Spleen (tissue), 11 donors: ENCODE measurements at regions not wholly inside any gene's neighbourhood (a gene's known extent, or its start where the extent isn't known, plus 50 kb on each side); places are given as distances from the start of the nearest gene placed in this dataset.

Experiments
- DNase-seq: peaks from one replicate; pipeline ENCODE4 v3.0.0-alpha.2; 2020
- H3K27ac ChIP-seq, 8 donors: fragments of 200-600 bp; sonication (generic) in 7 of 8; 1 replicate in 4 of 8; 2 replicates in 4 of 8; pipeline versions ENCODE4 v1.5.0 to v1.8.0; 2016 to 2021; ENCODE audit warnings: inconsistent platforms in 4 of 8, mild to moderate bottlenecking in 4 of 8, moderate library complexity in 1 of 8
- H3K27me3 ChIP-seq, 7 donors: fragments of 200-600 bp; sonication (generic) in 6 of 7; replicated peaks in 1 of 7; 1 replicate in 4 of 7; 2 replicates in 3 of 7; pipeline versions ENCODE4 v1.5.0 to v1.8.0; 2016 to 2021; ENCODE audit warnings: inconsistent platforms in 3 of 7, mild to moderate bottlenecking in 1 of 7
- H3K36me3 ChIP-seq, 6 donors: fragments of 200-600 bp; sonication (generic) in 5 of 6; 1 replicate in 4 of 6; 2 replicates in 2 of 6; pipeline versions ENCODE4 v1.5.0 to v1.8.0; 2016 to 2021; ENCODE audit warnings: inconsistent platforms in 2 of 6
- H3K4me1 ChIP-seq, 6 donors: fragments of 200-600 bp; sonication (generic) in 5 of 6; 1 replicate in 3 of 6; 2 replicates in 3 of 6; pipeline versions ENCODE4 v1.5.0 to v1.8.0; 2016 to 2021; ENCODE audit warnings: inconsistent platforms in 3 of 6
- H3K4me3 ChIP-seq, 8 donors: fragments of 200-600 bp; sonication (generic) in 7 of 8; 1 replicate in 4 of 8; 2 replicates in 4 of 8; pipeline versions ENCODE4 v1.5.0 to v1.8.0; 2016 to 2021; ENCODE audit warnings: inconsistent platforms in 4 of 8, mild to moderate bottlenecking in 4 of 8, moderate library complexity in 2 of 8
- H3K9me3 ChIP-seq, 8 donors: fragments of 200-600 bp; sonication (generic) in 7 of 8; 1 replicate in 4 of 8; 2 replicates in 4 of 8; pipeline versions ENCODE4 v1.5.0 to v1.8.0; 2016 to 2021; ENCODE audit warnings: inconsistent platforms in 4 of 8
- POLR2A ChIP-seq, 3 donors: fragments of 450-650 bp; IDR thresholded peaks; one replicate each; pipeline ENCODE4 v1.5.1; 2017; ENCODE audit warnings: antibody characterized with exemption in 3 of 3, mild to moderate bottlenecking in 1 of 3
- POLR2AphosphoS5 ChIP-seq, 3 donors: sonication (generic); formaldehyde crosslinking; IDR thresholded peaks; one replicate each; pipeline ENCODE4 v1.5.1; 2017; ENCODE audit warnings: antibody characterized with exemption in 3 of 3
- WGBS, 5 donors: extraction: QIAGEN DNeasy Blood & Tissue Kit in 3 of 5; methylation state at CpG; one replicate each; pipeline versions ENCODE4 v1.1.5 to v1.1.7; 2013 to 2018; 5-methylcytosine and 5-hydroxymethylcytosine counted together
- intact Hi-C: fragments of 100-400 bp; cut with DNase I; formaldehyde crosslinking; loops from one replicate; pipeline ENCODE4 v1.15.0; 2023; ENCODE audit warnings: low total_unique reads
- TF ChIP-seq, protein P1 (sequence below), 11 experiments: fragments of 200-600 bp in 7 of 11; fragments of 450-650 bp in 4 of 11; sonication (generic) in 4 of 11; IDR thresholded peaks in 8 of 11; conservative IDR thresholded peaks in 3 of 11; 1 replicate in 7 of 11; 2 replicates in 4 of 11; pipeline versions ENCODE4 v1.4.0 to v1.8.0; 2016 to 2021; ENCODE audit warnings: antibody characterized with exemption in 11 of 11, inconsistent platforms in 4 of 11, mild to moderate bottlenecking in 1 of 11
- donor health status: healthy with polysubstance abuse.
- donor health status: DM: no; HTN: no; CAD: no; lungs with moderate emphysema.
- donor health status: DM: no; HTN: no; CAD: no.
- donor health status: Bipolar disorder and iron deficiency.
- donor health status: healthy.
- donor health status: DM: no; HTN: no; CAD: no.
- donor health status: DM: yes; HTN: yes; CAD: no.

DNA sequence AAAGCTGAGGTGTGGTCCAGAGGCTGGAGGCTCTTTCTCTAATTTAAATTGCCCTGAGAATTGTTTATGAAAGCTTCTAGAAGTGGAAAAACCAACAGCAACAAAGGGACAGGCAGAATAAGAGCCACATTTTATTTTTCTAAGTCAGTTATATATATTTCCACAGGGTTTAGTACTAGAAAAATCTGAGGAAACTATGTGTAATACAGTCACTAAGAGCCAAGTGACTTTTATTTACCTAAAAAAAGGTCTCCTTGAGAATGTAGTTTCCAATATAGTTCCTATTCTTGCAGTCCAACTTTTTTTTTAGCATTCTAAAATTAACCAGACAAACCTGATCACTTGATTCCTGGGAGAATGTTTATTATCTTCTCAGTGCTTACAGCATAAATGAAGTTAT, 296.6 kb upstream of the MYOCD start:
- intact Hi-C loops, result no loop called here
- TF ChIP-seq POLR2AphosphoS5 (IDR thresholded peaks at IDR 0.05) (no peak), POLR2A (IDR thresholded peaks at IDR 0.05) (no peak)
- TF ChIP-seq, protein P1, sequence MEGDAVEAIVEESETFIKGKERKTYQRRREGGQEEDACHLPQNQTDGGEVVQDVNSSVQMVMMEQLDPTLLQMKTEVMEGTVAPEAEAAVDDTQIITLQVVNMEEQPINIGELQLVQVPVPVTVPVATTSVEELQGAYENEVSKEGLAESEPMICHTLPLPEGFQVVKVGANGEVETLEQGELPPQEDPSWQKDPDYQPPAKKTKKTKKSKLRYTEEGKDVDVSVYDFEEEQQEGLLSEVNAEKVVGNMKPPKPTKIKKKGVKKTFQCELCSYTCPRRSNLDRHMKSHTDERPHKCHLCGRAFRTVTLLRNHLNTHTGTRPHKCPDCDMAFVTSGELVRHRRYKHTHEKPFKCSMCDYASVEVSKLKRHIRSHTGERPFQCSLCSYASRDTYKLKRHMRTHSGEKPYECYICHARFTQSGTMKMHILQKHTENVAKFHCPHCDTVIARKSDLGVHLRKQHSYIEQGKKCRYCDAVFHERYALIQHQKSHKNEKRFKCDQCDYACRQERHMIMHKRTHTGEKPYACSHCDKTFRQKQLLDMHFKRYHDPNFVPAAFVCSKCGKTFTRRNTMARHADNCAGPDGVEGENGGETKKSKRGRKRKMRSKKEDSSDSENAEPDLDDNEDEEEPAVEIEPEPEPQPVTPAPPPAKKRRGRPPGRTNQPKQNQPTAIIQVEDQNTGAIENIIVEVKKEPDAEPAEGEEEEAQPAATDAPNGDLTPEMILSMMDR (IDR thresholded peaks at IDR 0.05 in 8 of 11, conservative IDR thresholded peaks at IDR 0.05 in 3 of 11), result no peak
- Histone ChIP-seq H3K27me3 (no peaks in the 10 kb centered on the region), H3K27ac (no peak overlapping the region), H3K9me3 (peaks cover 0 to 27% (median 20%) of the 10 kb centered on the region in 8 donors), H3K36me3 (no peaks in the 10 kb centered on the region), H3K4me3 (no peak overlapping the region), H3K4me1 (no peaks in the 10 kb centered on the region)
- no peak for DNase-seq

DNA sequence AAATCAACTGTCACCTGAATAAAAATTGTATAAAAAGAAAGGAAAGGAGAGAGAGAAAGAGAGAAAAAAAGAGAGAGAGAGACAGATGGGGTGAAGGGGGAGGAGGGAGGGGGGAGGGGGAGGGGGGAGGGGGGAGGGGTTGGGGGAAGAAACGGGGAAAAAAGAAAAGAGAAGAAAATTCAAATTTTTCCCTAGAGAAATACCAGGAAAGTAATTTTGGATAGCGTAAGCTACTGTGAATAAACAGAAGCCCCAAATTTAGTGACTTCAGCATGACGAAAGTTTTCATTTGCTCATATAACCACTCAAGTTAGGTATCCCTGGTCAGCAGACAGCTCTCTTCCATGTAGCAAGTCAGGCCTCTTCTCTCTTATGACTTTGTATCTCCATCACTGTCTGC, 289.4 kb upstream of the MYOCD start:
- Histone ChIP-seq H3K4me1 (no peaks in the 10 kb centered on the region), H3K27ac (no peak overlapping the region), H3K27me3 (no peaks in the 10 kb centered on the region), H3K4me3 (no peak overlapping the region), H3K36me3 (no peaks in the 10 kb centered on the region), H3K9me3 (peaks cover 0 to 24% (median 16%) of the 10 kb centered on the region in 8 donors)
- TF ChIP-seq POLR2A (IDR thresholded peaks at IDR 0.05), result no peak
- TF ChIP-seq, protein P1 (IDR thresholded peaks at IDR 0.05 in 8 of 11, conservative IDR thresholded peaks at IDR 0.05 in 3 of 11), result no peak
- TF ChIP-seq POLR2AphosphoS5 (IDR thresholded peaks at IDR 0.05), result no peak
- no peak for DNase-seq
- intact Hi-C loops, result no loop called here
- WGBS, 5 donors, result 71 to 92% (median 85%) methylated on average over 3 of the region's 3 CpGs

DNA sequence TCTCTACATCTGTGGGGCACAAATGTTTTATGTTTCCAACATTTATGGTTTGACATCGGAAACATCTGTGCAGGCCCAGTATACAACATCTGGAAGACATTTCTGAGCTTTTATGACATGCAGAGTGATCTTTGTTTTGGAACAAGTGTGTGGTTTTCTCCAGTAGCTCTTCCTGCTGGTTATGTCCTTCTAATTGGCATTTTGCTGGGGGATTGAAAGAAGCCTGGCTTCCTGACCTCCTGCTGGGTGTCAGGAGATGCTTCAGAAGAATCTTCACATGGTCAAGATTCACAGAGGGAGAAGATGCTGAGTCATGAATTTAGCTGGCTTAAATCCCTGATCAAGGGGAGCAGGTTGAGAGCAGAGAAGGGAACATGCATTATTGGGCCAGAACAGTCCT, 279.5 kb upstream of the MYOCD start:
- WGBS, 5 donors, result 58 to 69% (median 60%) methylated on average over 1 of the region's 1 CpG
- intact Hi-C loops, result loop anchor here (10.0 kb wide), 1 partner anchor 59 kb away; no protein-coding TSS in a partner anchor
- no peaks in the 10 kb centered on the region for H3K27me3 ChIP-seq
- no peak for DNase-seq
- no peak overlapping the region for H3K27ac ChIP-seq
- TF ChIP-seq, protein P1 (IDR thresholded peaks at IDR 0.05 in 8 of 11, conservative IDR thresholded peaks at IDR 0.05 in 3 of 11), result no peak
- TF ChIP-seq POLR2AphosphoS5 (IDR thresholded peaks at IDR 0.05), result no peak
- no peak for TF ChIP-seq POLR2A (IDR thresholded peaks at IDR 0.05)
- no peak overlapping the region for H3K4me3 ChIP-seq
- H3K4me1 ChIP-seq, result no peaks in the 10 kb centered on the region
- H3K36me3 ChIP-seq, result no peaks in the 10 kb centered on the region
- peaks cover 0 to 20% (median 0%) of the 10 kb centered on the region in 8 donors for H3K9me3 ChIP-seq

DNA sequence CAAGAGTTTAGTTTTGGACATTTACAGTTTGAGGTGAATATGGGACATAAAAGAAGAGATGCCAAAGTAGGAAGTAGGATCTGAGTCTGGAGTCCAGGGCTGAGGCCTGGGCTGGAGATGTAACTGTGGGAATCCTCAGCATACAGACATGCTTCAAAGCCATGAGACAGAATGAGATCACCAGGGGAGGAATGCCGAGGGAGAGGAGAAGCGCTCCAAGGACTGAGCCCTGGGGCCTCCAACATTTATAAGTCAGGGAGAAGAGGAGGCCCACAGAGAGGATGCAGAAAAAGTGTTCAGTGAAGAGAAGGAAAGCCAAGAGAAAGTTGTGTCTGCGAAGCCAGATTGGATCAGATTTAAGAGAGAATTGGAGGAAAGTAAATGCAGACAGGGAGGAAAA, 277.5 kb upstream of the MYOCD start:
- H3K9me3 ChIP-seq, result peaks cover 0 to 5% (median 0%) of the 10 kb centered on the region in 8 donors
- no peaks in the 10 kb centered on the region for H3K36me3 ChIP-seq
- no peak for DNase-seq
- no peak overlapping the region for H3K4me3 ChIP-seq
- no peaks in the 10 kb centered on the region for H3K27me3 ChIP-seq
- H3K4me1 ChIP-seq, result no peaks in the 10 kb centered on the region
- H3K27ac ChIP-seq, result no peak overlapping the region
- TF ChIP-seq, protein P1 (IDR thresholded peaks at IDR 0.05 in 8 of 11, conservative IDR thresholded peaks at IDR 0.05 in 3 of 11), result no peak
- no peak for TF ChIP-seq POLR2A (IDR thresholded peaks at IDR 0.05)
- TF ChIP-seq POLR2AphosphoS5 (IDR thresholded peaks at IDR 0.05), result no peak
- WGBS, 5 donors, result 83 to 96% (median 89%) methylated on average over 3 of the region's 3 CpGs
- intact Hi-C loops, result loop anchor here (10.0 kb wide), 1 partner anchor 57 kb away; no protein-coding TSS in a partner anchor
